HG02610 (cell line): ENCODE measurements at regions not wholly inside any gene's neighbourhood (a gene's known extent, or its start where the extent isn't known, plus 50 kb on each side); places are given as distances from the start of the nearest gene placed in this dataset.
"Not testable (repeated sequence)": the region's sequence is repeated elsewhere in the genome, so short reads cannot be mapped to it uniquely, and the experiment has no call there.

Experiments used
- ATAC-seq: cut with Tn5 transposase; IDR thresholded peaks from one replicate; pipeline ENCODE4 v1.9.1; 2021; ENCODE audit warnings: mild to moderate bottlenecking, moderate library complexity; ENCODE audit not compliant: unreplicated experiment

DNA sequence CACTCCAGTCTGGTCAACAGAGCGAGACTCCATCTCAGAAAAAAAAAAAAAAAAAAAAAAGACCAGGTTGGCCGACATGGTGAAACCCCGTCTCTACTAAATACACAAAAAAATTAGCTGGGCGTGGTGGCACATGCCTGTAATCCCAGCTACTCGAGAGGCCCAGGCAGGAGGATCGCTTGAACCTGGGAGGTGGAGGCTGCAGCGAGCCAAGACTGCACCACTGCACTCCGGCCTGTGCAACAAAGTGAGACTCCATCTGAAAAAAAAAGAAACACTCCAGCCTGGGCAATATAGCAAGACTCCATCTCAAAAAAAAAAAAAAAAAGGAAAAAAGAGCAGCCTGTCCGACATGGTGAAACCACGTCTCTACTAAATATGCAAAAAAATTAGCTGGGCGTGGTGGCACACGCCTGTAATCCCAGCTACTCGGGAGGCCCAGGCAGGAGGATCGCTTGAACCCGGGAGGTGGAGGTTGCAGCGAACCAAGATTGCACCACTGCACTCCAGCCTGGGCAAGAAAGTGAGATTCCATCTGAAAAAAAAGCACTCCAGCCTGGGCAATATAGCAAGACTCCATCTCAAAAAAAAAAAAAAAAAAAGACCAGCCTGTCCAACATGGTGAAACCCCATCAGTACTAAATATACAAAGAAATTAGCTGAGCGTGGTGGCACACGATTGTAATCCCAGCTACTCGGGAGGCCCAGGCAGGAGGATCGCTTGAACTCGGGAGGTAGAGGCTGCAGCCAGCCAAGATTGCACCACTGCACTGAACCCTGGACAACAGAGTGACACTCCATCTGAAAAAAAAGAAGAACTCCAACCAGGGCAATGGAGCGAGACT lies 343.3 kb upstream of the PLGLB2 start:
- ATAC-seq: not testable (repeated sequence)

DNA sequence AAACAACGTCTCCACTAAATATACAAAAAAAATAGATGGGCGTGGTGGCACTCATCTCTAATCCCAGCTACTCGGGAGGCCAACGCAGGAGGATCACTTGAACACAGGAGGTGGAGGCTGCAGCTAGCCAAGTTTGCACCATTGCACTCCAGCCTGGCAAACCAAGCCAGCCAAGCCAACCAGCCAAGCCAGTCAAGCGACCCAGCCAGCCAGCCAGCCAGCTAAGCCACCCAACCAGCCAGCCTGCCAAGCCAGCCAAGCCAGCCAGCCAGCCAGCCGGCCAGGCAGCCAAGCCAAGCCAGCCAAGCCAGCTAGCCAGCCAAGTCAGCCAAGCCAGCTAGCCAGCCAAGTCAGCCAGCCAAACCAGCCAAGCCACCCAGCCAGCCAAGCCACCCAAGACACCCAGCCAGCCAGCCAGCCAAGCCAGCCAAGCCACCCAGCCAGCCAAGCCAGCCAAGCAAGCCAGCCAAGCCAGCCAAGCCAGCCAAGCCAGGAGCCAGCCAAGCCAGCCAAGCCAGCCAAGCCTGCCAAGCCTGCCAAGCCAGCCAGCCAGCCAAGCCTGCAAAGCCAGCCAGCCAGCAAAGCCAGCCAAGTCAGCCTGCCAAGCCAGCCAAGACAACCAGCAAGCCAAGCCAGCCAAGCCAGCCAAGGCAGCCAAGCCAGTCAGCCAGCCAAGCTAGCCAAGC lies 342.2 kb upstream of the PLGLB2 start:
- not testable (repeated sequence) for ATAC-seq

DNA sequence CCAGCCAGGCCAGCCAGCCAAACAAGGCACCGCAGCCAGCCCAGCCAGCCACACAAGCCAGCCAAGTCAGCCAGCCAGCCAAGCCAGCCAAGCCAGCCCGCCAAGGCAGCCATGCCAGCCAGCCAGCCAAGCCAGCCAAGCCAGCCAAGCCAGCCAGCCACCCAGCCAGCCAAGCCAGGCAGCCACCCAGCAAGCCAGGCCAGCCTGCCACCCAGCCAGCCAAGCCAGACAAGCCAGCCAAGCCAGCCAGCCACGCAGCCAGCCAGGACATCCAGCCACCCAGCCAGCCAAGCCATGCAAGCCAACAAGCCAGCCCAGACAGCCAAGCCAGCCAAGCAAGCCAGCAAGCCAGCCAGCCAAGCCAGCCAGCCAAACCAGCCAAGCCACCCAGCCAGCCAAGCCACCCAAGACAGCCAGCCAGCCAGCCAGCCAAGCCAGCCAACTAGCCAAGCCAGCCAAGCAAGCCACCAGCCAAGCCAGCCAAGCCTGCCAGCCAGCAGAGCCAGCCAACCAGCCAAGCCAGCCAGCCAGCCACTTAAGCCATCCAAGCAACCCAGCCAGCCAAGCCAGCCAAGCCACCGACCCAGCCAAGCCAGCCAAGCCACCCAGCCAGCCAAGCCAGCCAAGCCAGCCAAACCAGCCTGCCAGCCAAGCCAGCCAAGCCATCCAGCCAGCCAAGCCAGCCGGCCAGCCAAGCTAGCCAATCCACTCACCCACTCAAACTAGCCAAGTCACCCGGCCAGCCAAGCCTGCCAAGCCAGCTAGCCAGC lies 341.3 kb upstream of the PLGLB2 start:
- not testable (repeated sequence) for ATAC-seq

DNA sequence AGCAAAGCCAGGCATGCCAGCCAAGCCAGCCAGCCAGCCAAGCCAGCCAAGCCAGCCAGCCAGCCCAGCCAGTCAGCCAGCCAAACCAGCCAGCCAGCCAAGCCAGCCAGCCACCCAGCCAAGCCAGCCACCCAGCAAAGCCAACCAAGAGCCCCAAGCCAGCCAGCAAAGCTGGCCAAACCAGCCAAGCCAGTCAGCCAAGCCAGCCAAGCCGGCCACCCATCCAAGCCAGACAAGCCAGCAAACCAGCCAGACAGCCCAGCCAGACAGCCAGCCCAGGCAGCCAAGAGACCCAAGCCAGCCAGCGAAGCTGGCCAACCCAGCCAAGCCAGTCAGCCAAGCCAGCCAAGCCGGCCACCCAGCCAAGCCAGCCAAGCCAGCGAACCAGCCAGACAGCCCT lies 338.3 kb upstream of the PLGLB2 start:
- ATAC-seq: not testable (repeated sequence)

DNA sequence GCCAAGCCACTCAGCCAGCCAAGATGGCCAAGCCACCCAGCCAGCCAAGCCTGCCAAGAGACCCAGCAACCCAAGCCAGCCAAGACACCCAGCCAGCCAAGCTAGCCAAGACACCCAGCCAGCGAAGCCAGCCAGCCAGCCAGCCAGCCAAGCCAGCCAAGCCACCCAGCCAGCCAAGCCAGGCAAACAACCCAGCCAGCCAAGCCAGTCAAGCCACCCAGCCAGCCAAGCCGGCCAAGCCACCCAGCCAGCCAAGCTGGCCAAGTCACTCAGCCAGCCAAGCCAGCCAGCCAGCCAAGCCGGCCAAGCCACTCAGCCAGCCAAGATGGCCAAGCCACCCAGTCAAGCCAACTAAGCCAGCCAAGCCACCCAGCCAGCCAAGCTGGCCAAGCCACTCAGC lies 337.5 kb upstream of the PLGLB2 start:
- ATAC-seq: not testable (repeated sequence)

DNA sequence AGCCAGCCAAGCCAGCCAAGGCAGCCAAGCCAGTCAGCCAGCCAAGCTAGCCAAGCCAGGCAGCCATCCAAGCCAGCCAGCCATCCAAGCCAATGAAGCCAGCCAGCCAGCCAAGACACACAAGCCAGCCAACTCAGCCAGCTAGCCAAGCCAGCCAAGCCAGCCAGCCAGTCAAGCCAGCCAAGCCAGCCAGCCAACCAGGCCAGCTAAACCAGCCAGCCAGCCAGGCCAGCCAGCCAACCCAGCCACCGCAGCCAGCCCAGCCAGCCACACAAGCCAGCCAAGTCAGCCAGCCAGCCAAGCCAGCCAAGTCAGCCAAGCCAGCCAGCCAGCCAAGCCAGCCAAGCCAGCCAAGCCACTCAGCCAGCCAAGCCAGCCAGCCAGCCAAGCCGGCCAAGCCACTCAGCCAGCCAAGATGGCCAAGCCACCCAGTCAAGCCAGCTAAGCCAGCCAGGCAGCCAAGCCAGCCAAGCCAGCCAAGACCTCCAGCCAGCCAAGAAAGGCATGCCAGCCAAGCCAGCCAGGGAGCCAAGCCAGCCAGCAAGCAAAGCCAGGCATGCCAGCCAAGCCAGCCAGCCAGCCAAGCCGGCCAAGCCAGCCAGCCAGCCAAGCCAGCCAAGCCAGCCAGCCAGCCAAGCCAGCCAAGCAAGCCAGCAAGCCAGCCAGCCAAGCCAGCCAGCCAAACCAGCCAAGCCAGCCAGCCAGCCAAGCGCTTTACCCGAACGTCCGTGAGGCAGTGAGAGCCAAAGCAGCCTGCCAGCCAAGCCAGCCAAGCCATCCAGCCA lies 335.7 kb upstream of the PLGLB2 start:
- ATAC-seq: not testable (repeated sequence)

DNA sequence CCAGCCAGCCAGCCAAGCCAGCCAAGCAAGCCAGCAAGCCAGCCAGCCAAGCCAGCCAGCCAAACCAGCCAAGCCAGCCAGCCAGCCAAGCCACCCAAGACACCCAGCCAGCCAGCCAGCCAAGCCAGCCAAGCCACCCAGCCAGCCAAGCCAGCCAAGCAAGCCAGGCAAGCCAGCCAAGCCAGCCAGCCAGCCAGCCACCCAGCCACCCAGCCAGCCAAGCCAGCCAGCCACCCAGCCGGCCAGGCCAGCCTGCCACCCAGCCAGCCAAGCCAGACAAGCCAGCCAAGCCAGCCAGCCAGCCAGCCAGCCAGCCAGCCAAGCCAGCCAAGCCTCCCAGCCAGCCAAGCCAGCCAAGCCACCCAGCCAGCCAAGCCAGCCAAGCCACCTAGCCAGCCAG lies 333.6 kb upstream of the PLGLB2 start:
- not testable (repeated sequence) for ATAC-seq

DNA sequence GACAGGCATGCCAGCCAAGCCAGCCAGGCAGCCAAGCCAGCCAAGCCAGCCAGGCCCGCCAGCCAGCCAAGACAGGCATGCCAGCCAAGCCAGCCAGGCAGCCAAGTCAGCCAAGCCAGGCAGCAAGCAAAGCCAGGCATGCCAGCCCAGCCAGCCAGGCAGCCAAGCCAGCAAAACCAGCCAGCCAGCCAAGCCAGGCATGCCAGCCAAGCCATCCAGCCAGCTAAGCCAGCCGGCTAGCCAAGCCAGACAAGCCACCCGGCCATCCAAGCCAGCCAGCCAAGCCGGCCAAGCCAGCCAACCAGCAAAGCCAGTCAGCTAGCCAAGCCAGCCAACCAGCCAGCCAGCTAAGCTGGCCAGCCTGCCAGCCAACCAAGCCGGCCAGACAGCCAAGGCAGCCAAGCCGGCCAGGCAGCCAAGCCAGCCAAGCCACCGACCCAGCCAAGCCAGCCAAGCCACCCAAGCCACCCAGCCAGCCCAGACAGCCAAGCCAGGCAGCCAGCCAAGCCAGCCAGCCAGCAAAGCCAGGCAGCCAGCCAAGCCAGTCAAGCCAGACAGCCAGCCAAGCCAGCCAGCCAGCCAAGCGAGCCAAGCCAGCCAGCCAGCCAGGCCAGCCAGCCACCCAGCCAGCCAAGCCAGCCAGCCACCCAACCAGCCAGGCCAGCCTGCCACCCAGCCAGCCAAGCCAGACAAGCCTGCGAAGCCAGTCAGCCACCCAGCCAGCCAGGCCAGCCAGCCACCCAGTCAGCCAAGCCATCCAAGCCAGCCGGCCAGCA lies 332.9 kb upstream of the PLGLB2 start:
- not testable (repeated sequence) for ATAC-seq

DNA sequence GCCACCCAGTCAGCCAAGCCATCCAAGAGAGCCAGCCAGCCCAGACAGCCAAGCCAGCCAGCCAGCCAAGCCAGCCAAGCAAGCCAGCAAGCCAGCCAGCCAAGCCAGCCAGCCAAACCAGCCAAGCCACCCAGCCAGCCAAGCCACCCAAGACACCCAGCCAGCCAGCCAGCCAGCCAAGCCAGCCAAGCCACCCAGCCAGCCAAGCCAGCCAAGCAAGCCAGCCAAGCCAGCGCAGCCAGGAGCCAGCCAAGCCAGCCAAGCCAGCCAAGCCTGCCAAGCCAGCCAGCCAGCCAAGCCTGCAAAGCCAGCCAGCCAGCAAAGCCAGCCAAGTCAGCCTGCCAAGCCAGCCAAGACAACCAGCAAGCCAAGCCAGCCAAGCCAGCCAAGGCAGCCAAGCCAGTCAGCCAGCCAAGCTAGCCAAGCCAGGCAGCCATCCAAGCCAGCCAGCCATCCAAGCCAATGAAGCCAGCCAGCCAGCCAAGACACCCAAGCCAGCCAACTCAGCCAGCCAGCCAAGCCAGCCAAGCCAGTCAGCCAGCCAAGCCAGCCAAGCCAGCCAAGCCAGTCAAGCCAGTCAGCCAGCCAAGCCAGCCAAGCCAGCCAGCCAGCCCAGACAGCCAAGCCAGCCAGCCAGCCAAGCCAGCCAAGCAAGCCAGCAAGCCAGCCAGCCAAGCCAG lies 332.2 kb upstream of the PLGLB2 start:
- ATAC-seq: not testable (repeated sequence)

DNA sequence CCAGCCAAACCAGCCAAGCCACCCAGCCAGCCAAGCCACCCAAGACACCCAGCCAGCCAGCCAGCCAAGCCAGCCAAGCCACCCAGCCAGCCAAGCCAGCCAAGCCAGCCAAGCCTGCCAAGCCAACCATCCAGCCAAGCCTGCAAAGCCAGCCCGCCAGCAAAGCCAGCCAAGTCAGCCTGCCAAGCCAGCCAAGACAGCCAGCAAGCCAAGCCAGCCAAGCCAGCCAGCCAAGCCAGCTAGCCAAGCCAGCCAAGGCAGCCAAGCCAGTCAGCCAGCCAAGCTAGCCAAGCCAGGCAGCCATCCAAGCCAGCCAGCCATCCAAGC lies 331.7 kb upstream of the PLGLB2 start:
- ATAC-seq: not testable (repeated sequence)

DNA sequence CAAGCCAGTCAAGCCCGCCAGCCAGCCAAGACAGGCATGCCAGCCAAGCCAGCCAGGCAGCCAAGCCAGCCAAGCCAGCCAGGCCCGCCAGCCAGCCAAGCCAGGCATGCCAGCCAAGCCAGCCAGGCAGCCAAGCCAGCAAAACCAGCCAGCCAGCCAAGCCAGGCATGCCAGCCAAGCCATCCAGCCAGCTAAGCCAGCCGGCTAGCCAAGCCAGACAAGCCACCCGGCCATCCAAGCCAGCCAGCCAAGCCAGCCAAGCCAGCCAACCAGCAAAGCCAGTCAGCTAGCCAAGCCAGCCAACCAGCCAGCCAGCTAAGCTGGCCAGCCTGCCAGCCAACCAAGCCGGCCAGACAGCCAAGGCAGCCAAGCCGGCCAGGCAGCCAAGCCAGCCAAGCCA lies 330.7 kb upstream of the PLGLB2 start:
- not testable (repeated sequence) for ATAC-seq

DNA sequence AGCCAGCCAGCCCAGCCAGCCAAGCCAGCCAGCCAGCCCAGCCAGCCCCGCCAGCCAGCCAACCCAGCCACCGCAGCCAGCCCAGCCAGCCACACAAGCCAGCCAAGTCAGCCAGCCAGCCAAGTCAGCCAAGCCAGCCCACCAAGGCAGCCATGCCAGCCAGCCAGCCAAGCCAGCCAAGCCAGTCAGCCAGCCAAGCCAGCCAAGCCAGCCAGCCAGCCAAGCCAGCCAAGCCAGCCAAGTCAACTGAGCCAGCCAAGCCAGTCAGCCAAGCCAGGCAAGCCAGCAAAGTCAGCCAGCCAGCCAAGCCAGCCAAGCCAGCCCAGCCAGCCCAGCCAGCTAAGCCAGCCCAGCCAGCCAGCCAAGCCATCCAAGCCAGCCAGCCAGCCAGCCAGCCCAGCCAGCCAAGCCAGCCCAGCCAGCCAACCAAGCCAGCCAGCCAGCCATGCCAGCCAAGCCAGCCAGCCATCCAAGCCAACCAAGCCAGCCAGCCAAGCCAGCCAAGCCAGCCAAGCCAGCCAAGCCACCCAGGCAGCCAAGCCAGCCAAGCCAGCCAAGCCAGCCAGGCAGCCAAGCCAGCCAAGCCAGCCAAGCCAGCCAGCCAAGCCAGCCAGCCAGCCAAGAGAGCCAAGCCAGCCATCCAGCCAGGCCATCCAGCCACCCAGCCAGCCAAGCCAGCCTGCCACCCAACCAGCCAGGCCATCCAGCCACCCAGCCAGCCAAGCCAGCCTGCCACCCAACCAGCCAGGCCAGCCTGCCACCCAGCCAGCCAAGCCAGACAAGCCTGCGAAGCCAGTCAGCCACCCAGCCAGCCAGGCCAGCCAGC lies 329.9 kb upstream of the PLGLB2 start:
- not testable (repeated sequence) for ATAC-seq

DNA sequence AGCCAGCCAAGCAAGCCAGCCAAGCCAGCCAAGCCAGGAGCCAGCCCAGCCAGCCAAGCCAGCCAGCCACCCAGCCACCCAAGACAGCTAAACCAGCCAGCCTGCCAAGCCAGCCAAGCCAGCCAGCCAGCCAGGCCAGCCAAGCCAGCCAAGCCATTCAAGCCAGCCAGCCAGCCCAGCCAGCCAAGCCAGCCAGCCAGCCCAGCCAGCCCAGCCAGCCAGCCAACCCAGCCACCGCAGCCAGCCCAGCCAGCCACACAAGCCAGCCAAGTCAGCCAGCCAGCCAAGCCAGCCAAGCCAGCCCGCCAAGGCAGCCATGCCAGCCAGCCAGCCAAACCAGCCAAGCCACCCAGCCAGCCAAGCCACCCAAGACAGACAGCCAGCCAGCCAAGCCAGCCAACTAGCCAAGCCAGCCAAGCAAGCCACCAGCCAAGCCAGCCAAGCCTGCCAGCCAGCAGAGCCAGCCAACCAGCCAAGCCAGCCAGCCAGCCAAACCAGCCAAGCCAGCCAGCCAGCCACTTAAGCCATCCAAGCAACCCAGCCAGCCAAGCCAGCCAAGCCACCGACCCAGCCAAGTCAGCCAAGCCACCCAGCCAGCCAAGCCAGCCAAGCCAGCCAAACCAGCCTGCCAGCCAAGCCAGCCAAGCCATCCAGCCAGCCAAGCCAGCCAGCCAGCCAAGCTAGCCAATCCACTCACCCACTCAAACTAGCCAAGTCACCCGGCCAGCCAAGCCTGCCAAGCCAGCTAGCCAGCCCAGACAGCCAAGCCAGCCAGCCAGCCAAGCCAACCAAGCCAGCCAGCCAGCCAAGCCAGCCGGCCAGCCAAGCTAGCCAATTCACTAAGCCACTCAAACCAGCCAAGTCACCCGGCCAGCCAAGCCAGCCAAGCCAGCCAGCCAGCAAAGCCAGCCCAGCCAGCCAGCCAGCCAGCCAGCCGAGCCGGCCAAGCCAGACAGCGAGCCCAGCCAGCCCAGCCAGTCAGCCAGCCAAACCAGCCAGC lies 328.8 kb upstream of the PLGLB2 start:
- ATAC-seq: not testable (repeated sequence)

DNA sequence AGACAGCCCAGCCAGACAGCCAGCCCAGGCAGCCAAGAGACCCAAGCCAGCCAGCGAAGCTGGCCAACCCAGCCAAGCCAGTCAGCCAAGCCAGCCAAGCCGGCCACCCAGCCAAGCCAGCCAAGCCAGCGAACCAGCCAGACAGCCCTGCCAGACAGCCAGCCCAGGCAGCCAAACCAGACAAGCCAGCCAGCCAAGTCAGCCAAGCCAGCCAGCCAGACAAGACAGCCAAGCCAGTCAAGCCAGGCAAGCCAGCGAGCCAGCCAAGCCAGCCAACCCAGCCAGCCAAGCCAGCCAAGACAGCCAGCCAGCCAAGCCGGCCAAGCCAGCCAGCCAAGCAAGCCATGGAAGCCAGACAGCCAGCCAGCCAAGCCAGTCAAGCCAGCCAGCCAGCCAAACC lies 327.9 kb upstream of the PLGLB2 start:
- not testable (repeated sequence) for ATAC-seq

DNA sequence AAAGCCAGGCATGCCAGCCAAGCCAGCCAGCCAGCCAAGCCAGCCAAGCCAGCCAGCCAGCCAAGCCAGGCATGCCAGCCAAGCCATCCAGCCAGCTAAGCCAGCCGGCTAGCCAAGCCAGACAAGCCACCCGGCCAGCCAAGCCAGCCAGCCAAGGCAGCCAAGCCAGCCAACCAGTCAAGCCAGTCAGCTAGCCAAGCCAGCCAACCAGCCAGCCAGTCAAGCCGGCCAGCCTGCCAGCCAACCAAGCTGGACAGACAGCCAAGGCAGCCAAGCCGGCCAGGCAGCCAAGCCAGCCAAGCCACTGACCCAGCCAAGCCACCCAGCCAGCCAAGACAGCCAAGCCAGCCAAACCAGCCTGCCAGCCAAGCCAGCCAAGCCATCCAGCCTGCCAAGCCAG lies 326.9 kb upstream of the PLGLB2 start:
- not testable (repeated sequence) for ATAC-seq

DNA sequence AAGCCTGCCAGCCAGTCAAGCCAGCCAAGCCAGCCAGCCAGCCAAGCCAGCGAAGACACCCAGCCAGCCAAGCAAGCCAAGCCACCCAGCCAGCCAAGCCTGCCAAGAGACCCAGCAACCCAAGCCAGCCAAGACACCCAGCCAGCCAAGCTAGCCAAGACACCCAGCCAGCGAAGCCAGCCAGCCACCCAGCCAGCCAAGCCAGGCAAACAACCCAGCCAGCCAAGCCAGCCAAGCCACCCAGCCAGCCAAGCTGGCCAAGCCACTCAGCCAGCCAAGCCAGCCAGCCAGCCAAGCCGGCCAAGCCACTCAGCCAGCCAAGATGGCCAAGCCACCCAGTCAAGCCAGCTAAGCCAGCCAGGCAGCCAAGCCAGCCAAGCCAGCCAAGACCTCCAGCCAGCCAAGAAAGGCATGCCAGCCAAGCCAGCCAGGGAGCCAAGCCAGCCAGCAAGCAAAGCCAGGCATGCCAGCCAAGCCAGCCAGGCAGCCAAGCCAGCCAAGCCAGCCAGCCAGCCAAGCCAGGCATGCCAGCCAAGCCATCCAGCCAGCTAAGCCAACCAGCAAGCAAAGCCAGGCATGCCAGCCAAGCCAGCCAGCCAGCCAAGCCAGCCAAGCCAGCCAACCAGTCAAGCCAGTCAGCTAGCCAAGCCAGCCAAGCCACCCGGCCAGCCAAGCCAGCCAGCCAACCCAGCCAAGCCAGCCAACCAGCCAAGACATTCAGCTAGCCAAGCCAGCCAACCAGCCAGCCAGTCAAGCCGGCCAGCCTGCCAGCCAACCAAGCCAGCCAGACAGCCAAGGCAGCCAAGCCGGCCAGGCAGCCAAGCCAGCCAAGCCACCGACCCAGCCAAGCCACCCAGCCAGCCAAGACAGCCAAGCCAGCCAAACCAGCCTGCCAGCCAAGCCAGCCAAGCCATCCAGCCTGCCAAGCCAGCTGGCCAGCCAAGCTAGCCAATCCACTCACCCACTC lies 323.8 kb upstream of the PLGLB2 start:
- not testable (repeated sequence) for ATAC-seq
